Type B pancreatic cell (in vitro differentiated cells): ENCODE measurements at regions not wholly inside any gene's neighbourhood (a gene's known extent, or its start where the extent isn't known, plus 50 kb on each side); places are given as distances from the start of the nearest gene placed in this dataset.

Experiments
- DNase-seq: peaks from one replicate; pipeline ENCODE4 v3.0.0; 2021; ENCODE audit warnings: mixed read lengths; ENCODE audit not compliant: unreplicated experiment; ENCODE audit errors: extremely low spot score
- H3K27ac Mint-ChIP-seq: 2 replicates; pipeline ENCODE4 v1.8.0; 2021; ENCODE audit warnings: mild to moderate bottlenecking, mixed read lengths
- H3K27me3 Mint-ChIP-seq: 2 replicates; pipeline ENCODE4 v1.8.0; 2021; ENCODE audit warnings: mixed read lengths
- H3K36me3 Mint-ChIP-seq: 2 replicates; pipeline ENCODE4 v1.8.0; 2021; ENCODE audit warnings: mixed read lengths
- H3K4me1 Mint-ChIP-seq: one replicate; pipeline ENCODE4 v1.8.0; 2021; ENCODE audit warnings: mixed read lengths; ENCODE audit not compliant: unreplicated experiment
- H3K4me3 Mint-ChIP-seq: 2 replicates; pipeline ENCODE4 v1.8.0; 2021; ENCODE audit warnings: mild to moderate bottlenecking, mixed read lengths
- H3K9me3 Mint-ChIP-seq: 2 replicates; pipeline ENCODE4 v1.8.0; 2021; ENCODE audit warnings: mixed read lengths
- TF ChIP-seq, protein P1 (sequence below): fragments of 200-600 bp; sonication (generic); conservative IDR thresholded peaks from 2 replicates; pipeline ENCODE4 v1.5.0; 2021; ENCODE audit warnings: antibody characterized with exemption, mild to moderate bottlenecking

DNA sequence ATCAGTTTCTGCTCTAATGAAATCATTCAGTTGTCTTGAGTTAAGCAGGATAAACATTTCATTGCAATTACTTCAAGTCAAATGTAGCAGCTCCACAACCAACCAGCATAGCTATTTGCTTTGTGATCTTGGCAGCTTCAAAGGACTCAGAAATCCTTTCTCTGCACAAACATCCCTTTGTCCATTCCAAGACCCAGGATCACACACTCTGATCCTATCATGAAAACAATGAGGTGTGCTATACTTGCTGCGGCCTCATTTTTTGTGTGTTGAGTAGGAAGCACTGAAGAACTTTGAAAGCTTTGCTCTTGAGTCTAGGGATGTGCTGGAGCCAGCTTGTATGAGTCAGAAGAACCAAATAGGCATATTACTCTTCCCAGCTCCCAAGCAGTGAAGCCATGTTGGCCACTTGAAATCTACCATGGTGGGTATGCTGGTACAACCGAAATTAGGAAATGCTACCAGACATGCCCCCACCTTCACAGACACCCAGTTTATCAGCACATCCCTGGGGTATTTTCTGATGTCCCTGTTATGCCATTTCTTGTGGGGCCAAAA lies 199.4 kb upstream of the PRSS58 start:
- DNase-seq = no peak
- Mint-ChIP-seq H3K27ac (no peak overlapping the region), H3K36me3 (no peaks in the 10 kb centered on the region), H3K4me3 (no peak overlapping the region), H3K4me1 (peaks cover 5% of the 10 kb centered on the region), H3K9me3 (no peaks in the 10 kb centered on the region), H3K27me3 (peaks cover 25% of the 10 kb centered on the region)
- TF ChIP-seq, protein P1, sequence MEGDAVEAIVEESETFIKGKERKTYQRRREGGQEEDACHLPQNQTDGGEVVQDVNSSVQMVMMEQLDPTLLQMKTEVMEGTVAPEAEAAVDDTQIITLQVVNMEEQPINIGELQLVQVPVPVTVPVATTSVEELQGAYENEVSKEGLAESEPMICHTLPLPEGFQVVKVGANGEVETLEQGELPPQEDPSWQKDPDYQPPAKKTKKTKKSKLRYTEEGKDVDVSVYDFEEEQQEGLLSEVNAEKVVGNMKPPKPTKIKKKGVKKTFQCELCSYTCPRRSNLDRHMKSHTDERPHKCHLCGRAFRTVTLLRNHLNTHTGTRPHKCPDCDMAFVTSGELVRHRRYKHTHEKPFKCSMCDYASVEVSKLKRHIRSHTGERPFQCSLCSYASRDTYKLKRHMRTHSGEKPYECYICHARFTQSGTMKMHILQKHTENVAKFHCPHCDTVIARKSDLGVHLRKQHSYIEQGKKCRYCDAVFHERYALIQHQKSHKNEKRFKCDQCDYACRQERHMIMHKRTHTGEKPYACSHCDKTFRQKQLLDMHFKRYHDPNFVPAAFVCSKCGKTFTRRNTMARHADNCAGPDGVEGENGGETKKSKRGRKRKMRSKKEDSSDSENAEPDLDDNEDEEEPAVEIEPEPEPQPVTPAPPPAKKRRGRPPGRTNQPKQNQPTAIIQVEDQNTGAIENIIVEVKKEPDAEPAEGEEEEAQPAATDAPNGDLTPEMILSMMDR = no peak

GRCh38 chr7:142455392-142455791 lies 197.5 kb upstream of the PRSS58 start:
- no peak overlapping the region for H3K4me3 Mint-ChIP-seq
- peaks cover 5% of the 10 kb centered on the region for H3K4me1 Mint-ChIP-seq
- TF ChIP-seq, protein P1 = no peak
- DNase-seq = no peak
- H3K27ac Mint-ChIP-seq = no peak overlapping the region
- H3K27me3 Mint-ChIP-seq = peaks cover 17% of the 10 kb centered on the region
- no peaks in the 10 kb centered on the region for H3K36me3 Mint-ChIP-seq
- peaks cover under 1% of the 10 kb centered on the region for H3K9me3 Mint-ChIP-seq

DNA sequence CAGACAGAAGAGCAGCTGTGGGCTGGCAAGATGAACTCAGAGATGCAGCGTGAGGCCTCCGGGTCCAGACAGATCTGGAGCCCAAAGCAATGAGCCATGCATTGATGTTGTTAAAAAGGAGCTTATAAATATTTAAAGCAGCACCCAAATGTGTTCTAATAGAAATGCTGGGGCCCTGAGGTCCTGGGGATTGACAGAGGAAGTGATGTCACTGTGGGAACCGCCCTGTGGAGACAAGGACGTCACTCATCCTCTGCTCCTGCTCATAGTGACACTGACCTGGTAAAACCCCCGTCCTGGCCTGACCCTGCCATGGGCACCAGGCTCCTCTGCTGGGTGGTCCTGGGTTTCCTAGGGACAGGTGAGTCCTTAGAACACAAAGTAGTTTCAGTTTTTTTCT lies 197.0 kb upstream of the PRSS58 start:
- peaks cover 14% of the 10 kb centered on the region for H3K27me3 Mint-ChIP-seq
- H3K27ac Mint-ChIP-seq = no peak overlapping the region
- H3K9me3 Mint-ChIP-seq = peaks cover 4% of the 10 kb centered on the region

DNA sequence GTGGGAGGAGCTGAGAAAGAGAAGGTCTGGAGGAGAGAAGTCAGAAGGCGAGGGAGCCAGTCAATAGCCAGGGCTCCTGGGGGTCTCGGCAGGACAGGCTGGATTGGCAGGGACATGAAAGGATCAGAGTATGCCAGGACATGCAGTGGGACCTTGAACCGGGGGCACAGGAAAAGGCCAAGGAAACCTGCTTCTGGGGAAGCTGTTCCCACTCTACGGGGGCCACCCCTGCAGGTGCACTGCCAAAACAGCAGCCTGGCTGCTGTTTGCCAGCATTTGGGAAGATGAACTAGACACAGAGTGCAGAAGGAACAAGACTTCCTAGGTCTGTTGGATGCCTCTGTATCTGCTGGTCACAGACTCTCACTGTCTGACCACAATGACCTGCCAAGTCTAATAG lies 194.9 kb upstream of the PRSS58 start:
- TF ChIP-seq, protein P1 = no peak
- Mint-ChIP-seq H3K4me3 (no peak overlapping the region), H3K36me3 (no peaks in the 10 kb centered on the region), H3K27me3 (peaks cover 11% of the 10 kb centered on the region), H3K9me3 (peaks cover 8% of the 10 kb centered on the region), H3K27ac (no peak overlapping the region), H3K4me1 (no peaks in the 10 kb centered on the region)
- no peak for DNase-seq

More for the DNA sequence above, 197.0 kb upstream of the PRSS58 start:
- Mint-ChIP-seq H3K36me3 (no peaks in the 10 kb centered on the region), H3K4me3 (no peak overlapping the region), H3K4me1 (peaks cover 5% of the 10 kb centered on the region)
- TF ChIP-seq, protein P1 = no peak
- DNase-seq = no peak

DNA sequence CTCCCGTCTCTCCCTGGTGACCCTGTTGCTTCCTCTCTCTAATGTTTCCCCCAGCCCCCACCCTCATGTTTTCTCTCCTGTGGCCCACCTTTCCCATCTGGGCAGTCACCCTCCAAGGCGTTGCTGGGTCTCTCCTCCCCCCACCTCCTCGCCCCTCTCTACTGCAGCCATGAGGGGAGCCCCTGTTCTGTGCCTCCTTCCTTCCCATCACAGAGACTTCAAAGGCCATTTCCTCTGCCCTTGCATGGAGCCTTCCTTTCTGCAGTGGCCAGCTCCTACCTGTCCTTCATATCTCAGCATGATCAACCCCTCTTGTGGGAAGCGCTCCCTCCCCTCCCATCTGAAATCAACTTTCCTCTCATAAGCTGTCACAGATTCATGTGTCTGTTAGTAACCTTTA lies 194.0 kb upstream of the PRSS58 start:
- Mint-ChIP-seq H3K4me1 (no peaks in the 10 kb centered on the region), H3K27ac (no peak overlapping the region), H3K4me3 (no peak overlapping the region), H3K36me3 (no peaks in the 10 kb centered on the region), H3K9me3 (peaks cover 8% of the 10 kb centered on the region), H3K27me3 (peaks cover 7% of the 10 kb centered on the region)
- TF ChIP-seq, protein P1 = no peak
- DNase-seq = no peak

DNA sequence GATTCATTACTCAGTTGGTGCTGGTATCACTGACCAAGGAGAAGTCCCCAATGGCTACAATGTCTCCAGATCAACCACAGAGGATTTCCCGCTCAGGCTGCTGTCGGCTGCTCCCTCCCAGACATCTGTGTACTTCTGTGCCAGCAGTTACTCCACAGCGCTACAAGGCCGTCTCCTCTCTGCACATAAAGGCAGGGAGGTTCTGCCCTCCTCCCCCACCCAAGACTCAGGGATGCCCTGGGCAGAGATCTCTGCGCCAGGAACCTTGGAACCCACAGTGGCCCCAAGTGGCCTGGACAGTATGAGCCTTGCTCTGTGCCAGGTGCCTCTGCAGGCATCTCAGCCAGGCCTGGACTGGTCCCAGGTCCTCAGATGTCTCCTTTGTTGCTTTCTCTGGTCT lies 193.4 kb upstream of the PRSS58 start:
- DNase-seq = no peak
- Mint-ChIP-seq H3K4me3 (no peak overlapping the region), H3K9me3 (peaks cover 8% of the 10 kb centered on the region), H3K27me3 (peaks cover 7% of the 10 kb centered on the region), H3K4me1 (no peaks in the 10 kb centered on the region), H3K36me3 (no peaks in the 10 kb centered on the region), H3K27ac (no peak overlapping the region)
- TF ChIP-seq, protein P1 = no peak
